ENCODE measurements at regions not wholly inside any gene's neighbourhood (a gene's known extent, or its start where the extent isn't known, plus 50 kb on each side); places are given as distances from the start of the nearest gene placed in this dataset.

DNA sequence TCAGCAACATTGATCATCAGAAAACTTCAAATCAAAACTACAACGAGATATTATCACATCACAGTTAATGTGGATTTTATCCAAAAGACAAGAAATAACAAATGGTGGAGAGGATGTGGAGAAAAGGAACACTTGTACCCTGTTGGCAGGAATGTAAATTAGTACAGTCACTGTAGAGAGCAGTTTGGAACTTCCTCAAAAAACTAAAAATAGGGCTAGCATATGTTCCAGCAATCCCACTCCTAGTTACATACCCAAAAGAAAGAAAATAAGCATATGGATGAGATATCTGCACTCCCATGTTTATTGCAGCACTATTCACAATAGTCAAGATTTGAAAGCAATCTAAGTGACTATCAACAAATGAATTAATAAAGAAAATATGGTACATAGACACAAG, 887.7 kb upstream of the MAN1A1 start:
- no peak for TF ChIP-seq POLR2AphosphoS5 (IDR thresholded peaks at IDR 0.05; ENCODE audit: low read depth)
- TF ChIP-seq, protein P1, sequence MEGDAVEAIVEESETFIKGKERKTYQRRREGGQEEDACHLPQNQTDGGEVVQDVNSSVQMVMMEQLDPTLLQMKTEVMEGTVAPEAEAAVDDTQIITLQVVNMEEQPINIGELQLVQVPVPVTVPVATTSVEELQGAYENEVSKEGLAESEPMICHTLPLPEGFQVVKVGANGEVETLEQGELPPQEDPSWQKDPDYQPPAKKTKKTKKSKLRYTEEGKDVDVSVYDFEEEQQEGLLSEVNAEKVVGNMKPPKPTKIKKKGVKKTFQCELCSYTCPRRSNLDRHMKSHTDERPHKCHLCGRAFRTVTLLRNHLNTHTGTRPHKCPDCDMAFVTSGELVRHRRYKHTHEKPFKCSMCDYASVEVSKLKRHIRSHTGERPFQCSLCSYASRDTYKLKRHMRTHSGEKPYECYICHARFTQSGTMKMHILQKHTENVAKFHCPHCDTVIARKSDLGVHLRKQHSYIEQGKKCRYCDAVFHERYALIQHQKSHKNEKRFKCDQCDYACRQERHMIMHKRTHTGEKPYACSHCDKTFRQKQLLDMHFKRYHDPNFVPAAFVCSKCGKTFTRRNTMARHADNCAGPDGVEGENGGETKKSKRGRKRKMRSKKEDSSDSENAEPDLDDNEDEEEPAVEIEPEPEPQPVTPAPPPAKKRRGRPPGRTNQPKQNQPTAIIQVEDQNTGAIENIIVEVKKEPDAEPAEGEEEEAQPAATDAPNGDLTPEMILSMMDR (IDR thresholded peaks at IDR 0.05; ENCODE audit: insufficient read depth, low read length): no peak
- no peak for TF ChIP-seq REST (IDR thresholded peaks at IDR 0.05; ENCODE audit: insufficient replicate concordance, low read depth)
- no peak for TF ChIP-seq GABPA (IDR thresholded peaks at IDR 0.05; ENCODE audit: low read depth)
- no peak for TF ChIP-seq SPI1 (IDR thresholded peaks at IDR 0.05; ENCODE audit: borderline replicate concordance, low read depth)

Data from HL-60 (cell line).